ENCODE measurements at regions not wholly inside any gene's neighbourhood (a gene's known extent, or its start where the extent isn't known, plus 50 kb on each side); places are given as distances from the start of the nearest gene placed in this dataset.

DNA sequence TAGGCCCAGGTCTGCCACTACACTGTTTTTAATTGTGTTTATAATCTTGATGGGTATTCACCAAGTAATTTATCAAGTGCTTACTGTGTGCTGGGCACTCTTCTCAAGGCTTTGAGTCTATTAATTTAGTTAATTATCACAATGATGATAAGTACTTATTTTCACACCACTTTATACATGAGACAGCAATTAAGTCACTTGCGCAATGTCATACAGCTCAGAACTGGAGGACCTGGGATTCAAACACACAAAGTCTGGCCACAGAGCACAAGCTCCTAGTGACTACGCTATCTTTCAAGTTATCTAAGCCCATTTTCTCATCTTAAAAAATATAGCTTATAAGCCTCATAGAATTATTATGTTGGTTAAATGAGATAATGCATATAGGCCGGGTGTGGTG lies 85.0 kb downstream of the LLPH start:
- Histone ChIP-seq H3K4me1 (ENCODE audit: insufficient read depth, poor library complexity, severe bottlenecking) (peaks cover 14% of the 10 kb centered on the region), H3K27me3 (ENCODE audit: insufficient read depth, poor library complexity, severe bottlenecking) (no peaks in the 10 kb centered on the region), H3K9me3 (ENCODE audit: severe bottlenecking) (no peaks in the 10 kb centered on the region), H3K27ac (ENCODE audit: poor library complexity, severe bottlenecking) (no peak overlapping the region), H3K36me3 (ENCODE audit: low read depth) (no peaks in the 10 kb centered on the region), H3K4me3 (ENCODE audit: severe bottlenecking) (no peak overlapping the region)
- TF ChIP-seq CTCF (IDR thresholded peaks at IDR 0.05; ENCODE audit: poor library complexity, severe bottlenecking), result no peak
- DNase-seq (ENCODE audit: low spot score), result no peak
- ATAC-seq (ENCODE audit: low read depth), result no peak

DNA sequence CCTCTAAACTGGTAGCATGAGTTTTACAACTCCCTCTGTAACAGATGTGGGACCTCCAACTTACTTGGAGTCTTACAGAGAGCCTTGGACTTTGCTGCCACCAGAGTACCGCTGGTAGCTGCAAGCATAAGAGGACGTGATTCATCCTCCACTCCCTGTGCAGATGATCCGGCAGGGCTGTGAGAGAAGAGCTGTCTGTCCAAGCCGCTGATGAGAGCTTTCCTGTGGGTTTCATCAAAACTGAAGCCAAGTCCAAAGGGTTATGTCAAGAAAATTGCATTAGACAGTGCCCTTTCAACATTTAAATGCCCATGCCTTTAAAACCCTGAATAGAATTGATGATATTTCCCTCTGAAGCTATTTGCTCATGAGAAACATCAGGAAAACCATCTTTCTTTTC lies 85.8 kb downstream of the LLPH start:
- no peaks in the 10 kb centered on the region for H3K9me3 ChIP-seq (ENCODE audit: severe bottlenecking)
- H3K27ac ChIP-seq (ENCODE audit: poor library complexity, severe bottlenecking), result no peak overlapping the region
- no peaks in the 10 kb centered on the region for H3K36me3 ChIP-seq (ENCODE audit: low read depth)
- no peaks in the 10 kb centered on the region for H3K27me3 ChIP-seq (ENCODE audit: insufficient read depth, poor library complexity, severe bottlenecking)
- peak; percentile 48; the same call in 1 of the 3 replicates for ATAC-seq (ENCODE audit: low read depth)
- DNase-seq (ENCODE audit: low spot score), result no peak
- peaks cover 14% of the 10 kb centered on the region for H3K4me1 ChIP-seq (ENCODE audit: insufficient read depth, poor library complexity, severe bottlenecking)
- TF ChIP-seq CTCF (IDR thresholded peaks at IDR 0.05; ENCODE audit: poor library complexity, severe bottlenecking), result no peak
- no peak overlapping the region for H3K4me3 ChIP-seq (ENCODE audit: severe bottlenecking)

DNA sequence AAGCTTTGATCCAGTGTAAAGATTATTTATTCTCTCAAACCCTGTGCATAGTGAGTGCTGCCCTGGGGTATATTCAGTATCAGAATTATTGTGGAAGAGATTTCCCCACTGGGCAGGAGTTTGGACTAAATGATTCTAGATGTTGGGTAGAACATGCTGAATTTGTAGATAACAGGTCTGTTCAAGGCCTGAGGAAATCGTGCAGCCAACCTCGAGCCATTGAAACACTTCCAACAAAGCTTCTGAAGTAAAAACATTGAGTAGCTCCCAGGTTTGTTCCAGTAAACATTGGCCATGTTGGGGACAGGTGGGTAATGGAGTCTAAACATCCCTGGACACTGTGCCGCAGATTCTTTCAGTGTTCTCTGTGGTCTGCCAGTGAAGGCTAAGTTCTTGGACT lies 87.5 kb downstream of the LLPH start:
- ATAC-seq (ENCODE audit: low read depth) (no peak), DNase-seq (ENCODE audit: low spot score) (no peak)
- TF ChIP-seq CTCF (IDR thresholded peaks at IDR 0.05; ENCODE audit: poor library complexity, severe bottlenecking), result no peak
- Histone ChIP-seq H3K36me3 (ENCODE audit: low read depth) (no peaks in the 10 kb centered on the region), H3K4me3 (ENCODE audit: severe bottlenecking) (no peak overlapping the region), H3K27me3 (ENCODE audit: insufficient read depth, poor library complexity, severe bottlenecking) (no peaks in the 10 kb centered on the region), H3K27ac (ENCODE audit: poor library complexity, severe bottlenecking) (no peak overlapping the region), H3K9me3 (ENCODE audit: severe bottlenecking) (no peaks in the 10 kb centered on the region), H3K4me1 (ENCODE audit: insufficient read depth, poor library complexity, severe bottlenecking) (peaks cover 10% of the 10 kb centered on the region)

GRCh38 chr12:66041651-66042363 lies 88.7 kb downstream of the LLPH start:
- H3K36me3 ChIP-seq (ENCODE audit: low read depth), result no peaks in the 10 kb centered on the region
- no peak for TF ChIP-seq CTCF (IDR thresholded peaks at IDR 0.05; ENCODE audit: poor library complexity, severe bottlenecking)
- no peak overlapping the region for H3K27ac ChIP-seq (ENCODE audit: poor library complexity, severe bottlenecking)
- ATAC-seq (ENCODE audit: low read depth), result no peak
- no peaks in the 10 kb centered on the region for H3K9me3 ChIP-seq (ENCODE audit: severe bottlenecking)
- no peaks in the 10 kb centered on the region for H3K27me3 ChIP-seq (ENCODE audit: insufficient read depth, poor library complexity, severe bottlenecking)
- no peak for DNase-seq (ENCODE audit: low spot score)
- no peak overlapping the region for H3K4me3 ChIP-seq (ENCODE audit: severe bottlenecking)
- H3K4me1 ChIP-seq (ENCODE audit: insufficient read depth, poor library complexity, severe bottlenecking), result peaks cover 5% of the 10 kb centered on the region

DNA sequence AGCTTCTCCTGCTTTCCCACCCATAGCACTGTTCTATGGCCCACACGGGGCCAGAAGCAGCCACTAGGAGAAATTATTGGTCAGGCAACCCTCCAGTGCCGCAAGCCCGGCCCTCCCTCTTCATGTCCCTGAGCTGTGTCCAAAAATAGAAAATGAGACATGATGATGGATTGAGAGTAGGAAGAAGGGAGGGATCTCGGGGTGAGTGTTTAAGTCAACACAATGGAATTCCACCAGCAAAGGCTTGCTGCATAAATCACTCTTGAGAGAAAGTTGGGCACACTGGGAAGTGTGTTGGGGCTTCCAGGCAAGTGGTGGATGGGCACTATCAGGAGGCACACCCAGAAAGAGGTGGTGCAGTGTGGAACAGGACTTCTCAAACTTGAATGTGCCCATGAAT lies 94.2 kb downstream of the LLPH start:
- Histone ChIP-seq H3K4me1 (ENCODE audit: insufficient read depth, poor library complexity, severe bottlenecking) (peaks cover 14% of the 10 kb centered on the region), H3K27me3 (ENCODE audit: insufficient read depth, poor library complexity, severe bottlenecking) (no peaks in the 10 kb centered on the region), H3K36me3 (ENCODE audit: low read depth) (no peaks in the 10 kb centered on the region), H3K27ac (ENCODE audit: poor library complexity, severe bottlenecking) (peak overlapping the region; percentile 44), H3K4me3 (ENCODE audit: severe bottlenecking) (no peak overlapping the region), H3K9me3 (ENCODE audit: severe bottlenecking) (no peaks in the 10 kb centered on the region)
- DNase-seq (ENCODE audit: low spot score) (peak; percentile 77), ATAC-seq (ENCODE audit: low read depth) (peak; percentile 98)
- TF ChIP-seq CTCF (IDR thresholded peaks at IDR 0.05; ENCODE audit: poor library complexity, severe bottlenecking), result no peak
